Liver (tissue), 8 donors: ENCODE measurements at regions not wholly inside any gene's neighbourhood (a gene's known extent, or its start where the extent isn't known, plus 50 kb on each side); places are given as distances from the start of the nearest gene placed in this dataset.

Experiments used
- DNase-seq: peaks from one replicate; pipeline ENCODE4 v3.0.0-alpha.2; 2017; ENCODE audit warnings: low spot score
- H3K27ac ChIP-seq, 2 donors: one replicate each; pipeline ENCODE4 v1.7.0; 2013; ENCODE audit warnings: inconsistent platforms in 2 of 2, low read length in 2 of 2, control low read depth in 1 of 2, low read depth in 1 of 2, mild to moderate bottlenecking in 1 of 2
- H3K27me3 ChIP-seq, 4 donors: one replicate each; pipeline versions ENCODE4 v1.6.1 to v1.7.0; 2013; ENCODE audit warnings: low read length in 3 of 4, inconsistent platforms in 1 of 4, mild to moderate bottlenecking in 1 of 4, moderate library complexity in 1 of 4; ENCODE audit not compliant: control insufficient read depth in 4 of 4, insufficient read depth in 4 of 4
- H3K36me3 ChIP-seq, 4 donors: one replicate each; pipeline versions ENCODE4 v1.6.1 to v1.7.0; 2013; ENCODE audit warnings: low read length in 3 of 4, mild to moderate bottlenecking in 3 of 4, low read depth in 1 of 4, moderate library complexity in 1 of 4; ENCODE audit not compliant: control insufficient read depth in 4 of 4, insufficient read depth in 3 of 4
- H3K4me1 ChIP-seq, 4 donors: one replicate each; pipeline versions ENCODE4 v1.6.1 to v1.7.0; 2013; ENCODE audit warnings: low read length in 3 of 4, mild to moderate bottlenecking in 3 of 4, moderate library complexity in 1 of 4; ENCODE audit not compliant: control insufficient read depth in 4 of 4, insufficient read depth in 4 of 4
- H3K4me3 ChIP-seq, 3 donors: one replicate each; pipeline versions ENCODE4 v1.6.1 to v1.7.0; 2013; ENCODE audit warnings: low read length in 3 of 3, control low read depth in 1 of 3, low read depth in 1 of 3, mild to moderate bottlenecking in 1 of 3
- H3K9ac ChIP-seq, 2 donors: one replicate each; pipeline ENCODE4 v1.7.0; 2013; ENCODE audit warnings: low read length in 2 of 2, mild to moderate bottlenecking in 2 of 2, moderate library complexity in 2 of 2, control low read depth in 1 of 2, low read depth in 1 of 2
- H3K9me3 ChIP-seq, 4 donors: one replicate each; pipeline versions ENCODE4 v1.6.1 to v1.7.0; 2013; ENCODE audit warnings: low read length in 3 of 4; ENCODE audit not compliant: control insufficient read depth in 4 of 4
- ATF3 ChIP-seq: IDR thresholded peaks from 2 replicates; pipeline ENCODE4 v1.6.1; 2016; ENCODE audit warnings: antibody characterized with exemption
- EGR1 ChIP-seq, 2 donors: IDR thresholded peaks; 2 replicates each; pipeline ENCODE4 v1.6.1; 2016 to 2018; ENCODE audit warnings: antibody characterized with exemption in 2 of 2, low read depth in 2 of 2
- FOXA1 ChIP-seq: IDR thresholded peaks from 2 replicates; pipeline ENCODE4 v1.6.1; 2016; ENCODE audit warnings: antibody characterized with exemption
- FOXA2 ChIP-seq: IDR thresholded peaks from 2 replicates; pipeline ENCODE4 v1.6.1; 2016; ENCODE audit warnings: antibody characterized with exemption
- GABPA ChIP-seq, 2 donors: IDR thresholded peaks in 1 of 2; conservative IDR thresholded peaks in 1 of 2; 2 replicates each; pipeline ENCODE4 v1.6.1; 2016; ENCODE audit warnings: antibody characterized with exemption in 2 of 2, mild to moderate bottlenecking in 1 of 2, moderate library complexity in 1 of 2
- HNF4A ChIP-seq, 2 donors: conservative IDR thresholded peaks; 2 replicates each; pipeline ENCODE4 v1.6.1; 2016; ENCODE audit warnings: antibody characterized with exemption in 2 of 2, mild to moderate bottlenecking in 2 of 2
- HNF4G ChIP-seq: IDR thresholded peaks from 2 replicates; pipeline ENCODE4 v1.6.1; 2016; ENCODE audit warnings: antibody characterized with exemption
- JUND ChIP-seq, 2 donors: IDR thresholded peaks; 2 replicates each; pipeline ENCODE4 v1.6.1; 2016; ENCODE audit warnings: antibody characterized with exemption in 2 of 2
- MAX ChIP-seq: IDR thresholded peaks from 2 replicates; pipeline ENCODE4 v1.6.1; 2016; ENCODE audit warnings: antibody characterized with exemption
- NR2F2 ChIP-seq: IDR thresholded peaks from 2 replicates; pipeline ENCODE4 v1.6.1; 2016; ENCODE audit warnings: antibody characterized with exemption
- RAD21 ChIP-seq, 2 donors: IDR thresholded peaks; 2 replicates each; pipeline ENCODE4 v1.6.1; 2016; ENCODE audit warnings: antibody characterized with exemption in 2 of 2, mild to moderate bottlenecking in 2 of 2
- RXRA ChIP-seq, 2 donors: IDR thresholded peaks; 2 replicates each; pipeline ENCODE4 v1.6.1; 2017 to 2018; ENCODE audit warnings: antibody characterized with exemption in 2 of 2, mild to moderate bottlenecking in 1 of 2
- SP1 ChIP-seq: IDR thresholded peaks from 2 replicates; pipeline ENCODE4 v1.6.1; 2018; ENCODE audit warnings: antibody characterized with exemption, mild to moderate bottlenecking
- TAF1 ChIP-seq: conservative IDR thresholded peaks from 2 replicates; pipeline ENCODE4 v1.6.1; 2016; ENCODE audit warnings: antibody characterized with exemption, mild to moderate bottlenecking
- YY1 ChIP-seq: IDR thresholded peaks from 2 replicates; pipeline ENCODE4 v1.6.1; 2016; ENCODE audit warnings: antibody characterized with exemption, mild to moderate bottlenecking
- WGBS: extraction: QIAGEN DNeasy Blood & Tissue Kit; methylation state at CpG from one replicate; pipeline ENCODE4 v1.1.7; 2013; 5-methylcytosine and 5-hydroxymethylcytosine counted together
- TF ChIP-seq, protein P1 (sequence below): IDR thresholded peaks from 2 replicates; pipeline ENCODE4 v1.6.1; 2016; ENCODE audit warnings: antibody characterized with exemption, mild to moderate bottlenecking
- TF ChIP-seq, protein P2 (sequence below): IDR thresholded peaks from 2 replicates; pipeline ENCODE4 v1.6.1; 2016; ENCODE audit warnings: antibody characterized with exemption
- TF ChIP-seq, protein P3 (sequence below): fragments of 150-350 bp; IDR thresholded peaks from 2 replicates; pipeline ENCODE4 v1.5.1; 2017; ENCODE audit warnings: improper control_type of control experiment, low read depth, low read length; ENCODE audit not compliant: missing input control
- donor health status: healthy.
- donor health status: healthy.
- donor health status: healthy.
- donor health status: healthy.
- donor health status: healthy.

- Histone ChIP-seq H3K4me1 (no peaks in the 10 kb centered on the region), H3K4me3 (no peak overlapping the region), H3K27me3 (peaks cover 0 to 5% (median 0%) of the 10 kb centered on the region in 4 donors), H3K9ac (no peak overlapping the region), H3K9me3 (peaks cover 0 to 6% (median 4%) of the 10 kb centered on the region in 4 donors), H3K36me3 (peaks cover 0 to 1% (median 0%) of the 10 kb centered on the region in 4 donors), H3K27ac (no peak overlapping the region)
- 78% methylated on average over 3 of the region's 3 CpGs for WGBS
- TF ChIP-seq SP1 (no peak), GABPA (IDR thresholded peaks at IDR 0.05 in 1 of 2, conservative IDR thresholded peaks at IDR 0.05 in 1 of 2) (no peak), NR2F2 (no peak), RXRA (IDR thresholded peaks at IDR 0.05) (no peak), ATF3 (no peak)
- TF ChIP-seq, protein P1, sequence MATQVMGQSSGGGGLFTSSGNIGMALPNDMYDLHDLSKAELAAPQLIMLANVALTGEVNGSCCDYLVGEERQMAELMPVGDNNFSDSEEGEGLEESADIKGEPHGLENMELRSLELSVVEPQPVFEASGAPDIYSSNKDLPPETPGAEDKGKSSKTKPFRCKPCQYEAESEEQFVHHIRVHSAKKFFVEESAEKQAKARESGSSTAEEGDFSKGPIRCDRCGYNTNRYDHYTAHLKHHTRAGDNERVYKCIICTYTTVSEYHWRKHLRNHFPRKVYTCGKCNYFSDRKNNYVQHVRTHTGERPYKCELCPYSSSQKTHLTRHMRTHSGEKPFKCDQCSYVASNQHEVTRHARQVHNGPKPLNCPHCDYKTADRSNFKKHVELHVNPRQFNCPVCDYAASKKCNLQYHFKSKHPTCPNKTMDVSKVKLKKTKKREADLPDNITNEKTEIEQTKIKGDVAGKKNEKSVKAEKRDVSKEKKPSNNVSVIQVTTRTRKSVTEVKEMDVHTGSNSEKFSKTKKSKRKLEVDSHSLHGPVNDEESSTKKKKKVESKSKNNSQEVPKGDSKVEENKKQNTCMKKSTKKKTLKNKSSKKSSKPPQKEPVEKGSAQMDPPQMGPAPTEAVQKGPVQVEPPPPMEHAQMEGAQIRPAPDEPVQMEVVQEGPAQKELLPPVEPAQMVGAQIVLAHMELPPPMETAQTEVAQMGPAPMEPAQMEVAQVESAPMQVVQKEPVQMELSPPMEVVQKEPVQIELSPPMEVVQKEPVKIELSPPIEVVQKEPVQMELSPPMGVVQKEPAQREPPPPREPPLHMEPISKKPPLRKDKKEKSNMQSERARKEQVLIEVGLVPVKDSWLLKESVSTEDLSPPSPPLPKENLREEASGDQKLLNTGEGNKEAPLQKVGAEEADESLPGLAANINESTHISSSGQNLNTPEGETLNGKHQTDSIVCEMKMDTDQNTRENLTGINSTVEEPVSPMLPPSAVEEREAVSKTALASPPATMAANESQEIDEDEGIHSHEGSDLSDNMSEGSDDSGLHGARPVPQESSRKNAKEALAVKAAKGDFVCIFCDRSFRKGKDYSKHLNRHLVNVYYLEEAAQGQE: no peak
- no peak for DNase-seq
Observed at GRCh38 chr3:157832588-157832987, 273.6 kb downstream of the SHOX2 start.

DNA sequence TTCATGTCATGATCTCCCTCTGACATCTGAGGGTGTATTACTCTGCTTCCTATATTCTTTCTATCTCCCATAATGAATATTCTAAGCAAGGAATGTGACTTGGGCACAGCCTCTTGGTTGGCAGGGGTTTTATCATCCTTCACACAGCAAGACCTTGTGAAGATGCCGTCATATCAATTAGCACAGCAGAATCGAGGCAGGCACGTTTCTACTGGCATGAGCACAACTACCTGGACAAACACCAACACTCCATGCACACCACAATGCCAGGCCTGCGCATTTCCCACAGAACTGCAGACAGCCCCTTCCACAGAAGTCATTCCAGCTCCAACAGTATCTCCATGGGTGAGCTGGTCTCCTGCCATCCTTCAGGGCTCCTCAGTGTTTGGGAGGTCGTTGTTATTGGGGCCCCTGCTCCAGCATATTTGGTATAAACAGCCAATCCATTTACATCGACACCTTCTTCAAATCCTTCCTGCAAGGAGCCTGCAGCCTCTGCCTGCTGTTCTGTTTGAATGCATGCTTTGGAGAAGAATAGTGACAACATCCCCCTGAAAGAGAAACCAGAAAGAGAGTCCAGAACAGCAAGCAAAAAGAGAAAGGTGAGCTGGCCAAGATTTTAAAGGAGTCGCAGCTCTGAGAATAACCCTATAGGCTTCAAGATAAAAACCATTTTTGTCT lies 275.5 kb downstream of the SHOX2 start:
- H3K27ac ChIP-seq: no peak overlapping the region
- no peaks in the 10 kb centered on the region for H3K4me1 ChIP-seq
- H3K27me3 ChIP-seq: peaks cover 0 to 2% (median 0%) of the 10 kb centered on the region in 4 donors
- TF ChIP-seq RXRA (IDR thresholded peaks at IDR 0.05) (no peak), FOXA1 (no peak), GABPA (IDR thresholded peaks at IDR 0.05 in 1 of 2, conservative IDR thresholded peaks at IDR 0.05 in 1 of 2) (no peak), HNF4A (conservative IDR thresholded peaks at IDR 0.05) (no peak), SP1 (no peak), NR2F2 (no peak), HNF4G (no peak), ATF3 (no peak), RAD21 (IDR thresholded peaks at IDR 0.05) (no peak), FOXA2 (no peak), EGR1 (IDR thresholded peaks at IDR 0.05; ENCODE audit: low read depth in 2 of 2) (no peak), MAX (no peak), JUND (IDR thresholded peaks at IDR 0.05) (no peak), TAF1 (no peak), YY1 (no peak)
- TF ChIP-seq, protein P1: no peak
- TF ChIP-seq, protein P2, sequence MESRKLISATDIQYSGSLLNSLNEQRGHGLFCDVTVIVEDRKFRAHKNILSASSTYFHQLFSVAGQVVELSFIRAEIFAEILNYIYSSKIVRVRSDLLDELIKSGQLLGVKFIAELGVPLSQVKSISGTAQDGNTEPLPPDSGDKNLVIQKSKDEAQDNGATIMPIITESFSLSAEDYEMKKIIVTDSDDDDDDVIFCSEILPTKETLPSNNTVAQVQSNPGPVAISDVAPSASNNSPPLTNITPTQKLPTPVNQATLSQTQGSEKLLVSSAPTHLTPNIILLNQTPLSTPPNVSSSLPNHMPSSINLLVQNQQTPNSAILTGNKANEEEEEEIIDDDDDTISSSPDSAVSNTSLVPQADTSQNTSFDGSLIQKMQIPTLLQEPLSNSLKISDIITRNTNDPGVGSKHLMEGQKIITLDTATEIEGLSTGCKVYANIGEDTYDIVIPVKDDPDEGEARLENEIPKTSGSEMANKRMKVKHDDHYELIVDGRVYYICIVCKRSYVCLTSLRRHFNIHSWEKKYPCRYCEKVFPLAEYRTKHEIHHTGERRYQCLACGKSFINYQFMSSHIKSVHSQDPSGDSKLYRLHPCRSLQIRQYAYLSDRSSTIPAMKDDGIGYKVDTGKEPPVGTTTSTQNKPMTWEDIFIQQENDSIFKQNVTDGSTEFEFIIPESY: no peak
- TF ChIP-seq, protein P3, sequence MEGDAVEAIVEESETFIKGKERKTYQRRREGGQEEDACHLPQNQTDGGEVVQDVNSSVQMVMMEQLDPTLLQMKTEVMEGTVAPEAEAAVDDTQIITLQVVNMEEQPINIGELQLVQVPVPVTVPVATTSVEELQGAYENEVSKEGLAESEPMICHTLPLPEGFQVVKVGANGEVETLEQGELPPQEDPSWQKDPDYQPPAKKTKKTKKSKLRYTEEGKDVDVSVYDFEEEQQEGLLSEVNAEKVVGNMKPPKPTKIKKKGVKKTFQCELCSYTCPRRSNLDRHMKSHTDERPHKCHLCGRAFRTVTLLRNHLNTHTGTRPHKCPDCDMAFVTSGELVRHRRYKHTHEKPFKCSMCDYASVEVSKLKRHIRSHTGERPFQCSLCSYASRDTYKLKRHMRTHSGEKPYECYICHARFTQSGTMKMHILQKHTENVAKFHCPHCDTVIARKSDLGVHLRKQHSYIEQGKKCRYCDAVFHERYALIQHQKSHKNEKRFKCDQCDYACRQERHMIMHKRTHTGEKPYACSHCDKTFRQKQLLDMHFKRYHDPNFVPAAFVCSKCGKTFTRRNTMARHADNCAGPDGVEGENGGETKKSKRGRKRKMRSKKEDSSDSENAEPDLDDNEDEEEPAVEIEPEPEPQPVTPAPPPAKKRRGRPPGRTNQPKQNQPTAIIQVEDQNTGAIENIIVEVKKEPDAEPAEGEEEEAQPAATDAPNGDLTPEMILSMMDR: no peak
- peaks cover 0 to 1% (median 0%) of the 10 kb centered on the region in 4 donors for H3K36me3 ChIP-seq
- WGBS: 65% methylated on average over 7 of the region's 7 CpGs
- no peak overlapping the region for H3K9ac ChIP-seq
- H3K4me3 ChIP-seq: no peak overlapping the region
- DNase-seq: no peak
- H3K9me3 ChIP-seq: peaks cover 4 to 6% (median 4%) of the 10 kb centered on the region in 4 donors
